NCI-H774 (cell line): ENCODE measurements at regions not wholly inside any gene's neighbourhood (a gene's known extent, or its start where the extent isn't known, plus 50 kb on each side); places are given as distances from the start of the nearest gene placed in this dataset.
"Not testable (repeated sequence)": the region's sequence is repeated elsewhere in the genome, so short reads cannot be mapped to it uniquely, and the experiment has no call there.

Experiments
- DNase-seq: peaks from one replicate; lab custom pipeline; 2025; lab: John Stamatoyannopoulos, UW

- not testable (repeated sequence) for DNase-seq
Measured at GRCh38 chr1:149278156-149278555, 174.8 kb upstream of the NBPF9 start.

- DNase-seq: not testable (repeated sequence)
Measured at GRCh38 chr1:149279015-149279414, 175.7 kb upstream of the NBPF9 start.

- DNase-seq: not testable (repeated sequence)
Measured at GRCh38 chr1:149279512-149279911, 176.2 kb upstream of the NBPF9 start.

DNA sequence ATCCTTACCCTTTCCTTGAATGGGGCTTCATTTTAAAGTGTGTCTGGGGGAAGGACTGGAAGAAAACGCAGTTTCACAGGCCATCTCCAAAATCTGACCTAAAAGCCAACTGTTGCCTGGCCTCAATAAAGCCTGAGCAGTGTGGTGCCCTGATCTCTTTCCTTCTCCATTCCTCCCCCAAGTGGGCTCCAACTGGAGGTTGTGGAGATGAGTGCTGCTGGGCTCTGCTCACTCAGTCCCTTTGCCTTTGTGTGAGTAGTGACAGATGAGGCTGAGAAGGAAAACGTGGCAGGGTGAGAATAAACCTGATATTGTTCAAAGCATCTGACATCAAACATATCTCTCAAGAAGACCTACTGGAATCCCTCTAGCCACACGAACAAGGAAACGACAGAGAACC is 181.4 kb upstream of the NBPF9 start:
- DNase-seq: not testable (repeated sequence)

GRCh38 chr1:149285205-149285604 is 181.9 kb upstream of the NBPF9 start:
- DNase-seq: not testable (repeated sequence)

- not testable (repeated sequence) for DNase-seq
Measured at GRCh38 chr1:149285638-149286037, 182.3 kb upstream of the NBPF9 start.

GRCh38 chr1:149288580-149288979 is 185.2 kb upstream of the NBPF9 start:
- DNase-seq: not testable (repeated sequence)

GRCh38 chr1:149300478-149301218 is 174.2 kb upstream of the NBPF19 start:
- not testable (repeated sequence) for DNase-seq

DNA sequence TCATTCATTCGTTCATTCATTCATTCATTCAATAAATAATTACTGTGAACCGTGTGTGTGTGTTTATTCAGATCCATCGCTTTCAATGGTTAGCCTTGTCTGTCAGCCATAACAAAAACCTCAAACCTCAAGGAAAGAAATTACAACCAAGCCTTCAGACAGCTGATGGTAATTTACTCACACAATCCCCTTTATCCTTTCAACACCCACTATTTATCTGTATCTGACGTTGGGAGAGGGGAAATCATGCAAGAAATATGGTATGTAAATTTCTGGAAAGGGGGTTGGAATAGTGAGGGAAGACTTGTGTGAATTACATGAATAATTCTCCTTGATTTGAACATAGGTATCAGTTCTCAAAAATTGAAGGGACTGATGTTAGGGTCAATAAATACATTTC is 173.6 kb upstream of the NBPF19 start:
- DNase-seq: not testable (repeated sequence)

- not testable (repeated sequence) for DNase-seq
Measured at GRCh38 chr1:149304796-149305195, 170.0 kb upstream of the NBPF19 start.

- not testable (repeated sequence) for DNase-seq
Measured at GRCh38 chr1:149307640-149308039, 167.2 kb upstream of the NBPF19 start.

GRCh38 chr1:149314921-149315320 is 159.9 kb upstream of the NBPF19 start:
- not testable (repeated sequence) for DNase-seq

DNA sequence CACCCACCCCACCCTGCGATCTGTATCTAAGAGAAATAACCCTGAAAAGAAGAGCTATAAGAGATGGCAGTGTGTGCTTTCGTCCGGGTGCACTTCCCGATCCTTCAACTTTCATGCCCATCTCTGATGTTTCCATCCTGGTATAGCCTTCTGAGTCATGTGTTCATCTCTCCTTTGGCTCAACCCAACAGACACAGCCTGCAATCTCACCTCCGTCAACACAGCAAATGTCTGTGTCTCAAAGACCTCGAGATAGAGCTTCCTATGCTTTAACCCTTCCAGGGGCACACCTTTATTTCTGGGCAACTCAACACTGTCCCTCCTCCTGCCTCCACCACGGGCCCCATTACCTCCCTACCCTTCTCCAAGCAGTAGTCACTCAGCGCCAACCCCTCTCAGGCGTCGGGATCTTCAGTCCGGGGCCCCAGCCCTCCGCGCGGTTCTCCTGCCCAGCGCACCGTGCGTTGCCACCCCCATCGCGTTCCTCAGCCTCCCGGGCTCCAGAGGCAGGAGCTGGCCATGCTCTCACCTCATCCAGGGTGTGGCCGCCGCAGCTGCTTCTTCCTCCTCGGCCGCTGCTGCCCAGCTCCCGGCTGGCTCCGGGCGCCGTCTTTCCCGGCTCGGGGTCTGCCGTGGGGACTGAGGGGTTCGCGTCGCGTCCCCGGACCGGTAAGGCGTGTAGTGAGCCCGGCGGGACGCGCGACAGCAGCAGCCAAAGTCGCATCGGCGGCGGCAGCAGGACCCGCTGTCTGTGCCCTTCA is 153.7 kb upstream of the NBPF19 start:
- not testable (repeated sequence) for DNase-seq

DNA sequence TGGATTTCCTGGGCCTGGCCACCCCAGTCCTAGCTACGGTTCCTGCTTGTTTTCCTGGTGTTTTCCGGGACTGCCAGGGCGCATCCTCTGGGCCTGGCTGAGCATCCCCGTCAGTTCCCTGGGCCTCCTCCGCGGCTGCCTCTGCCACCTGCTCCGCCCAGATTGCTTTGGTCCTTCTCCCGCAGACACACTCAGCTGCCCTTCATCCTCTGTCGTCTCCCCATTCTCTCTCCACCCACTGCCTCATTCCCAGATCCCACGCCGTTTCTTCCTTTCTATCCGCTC is 153.2 kb upstream of the NBPF19 start:
- not testable (repeated sequence) for DNase-seq

DNA sequence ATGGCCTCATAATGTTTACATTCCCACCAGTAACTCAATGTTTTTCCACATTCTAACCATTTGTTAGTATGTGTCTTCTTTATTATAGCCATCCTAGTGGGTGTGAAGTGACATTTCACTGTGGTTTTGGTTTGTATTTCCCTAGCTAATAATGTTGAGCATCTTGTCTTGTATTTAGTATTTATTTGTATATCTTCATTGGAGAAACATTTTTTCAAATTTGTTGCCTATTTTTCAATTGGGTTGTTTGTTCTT is 144.8 kb upstream of the NBPF19 start:
- not testable (repeated sequence) for DNase-seq

DNA sequence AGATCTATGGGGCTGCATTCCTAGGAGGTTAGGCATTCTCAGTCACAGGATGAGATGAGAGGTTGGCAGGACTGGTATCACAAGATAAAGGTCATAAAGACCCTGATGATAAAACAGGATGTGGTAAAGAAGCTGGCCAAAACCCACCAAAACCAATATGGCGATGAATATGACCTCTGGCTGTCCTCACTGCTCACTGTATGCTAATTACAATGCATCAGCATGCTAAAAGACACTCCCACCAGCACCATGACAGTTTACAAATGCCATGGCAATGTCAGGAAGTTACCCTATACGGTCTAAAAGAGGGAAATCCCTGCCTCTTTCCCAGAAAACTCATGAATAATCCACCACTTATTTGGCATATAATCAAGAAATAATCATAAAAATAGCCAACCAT is 138.8 kb upstream of the NBPF19 start:
- DNase-seq: not testable (repeated sequence)

DNA sequence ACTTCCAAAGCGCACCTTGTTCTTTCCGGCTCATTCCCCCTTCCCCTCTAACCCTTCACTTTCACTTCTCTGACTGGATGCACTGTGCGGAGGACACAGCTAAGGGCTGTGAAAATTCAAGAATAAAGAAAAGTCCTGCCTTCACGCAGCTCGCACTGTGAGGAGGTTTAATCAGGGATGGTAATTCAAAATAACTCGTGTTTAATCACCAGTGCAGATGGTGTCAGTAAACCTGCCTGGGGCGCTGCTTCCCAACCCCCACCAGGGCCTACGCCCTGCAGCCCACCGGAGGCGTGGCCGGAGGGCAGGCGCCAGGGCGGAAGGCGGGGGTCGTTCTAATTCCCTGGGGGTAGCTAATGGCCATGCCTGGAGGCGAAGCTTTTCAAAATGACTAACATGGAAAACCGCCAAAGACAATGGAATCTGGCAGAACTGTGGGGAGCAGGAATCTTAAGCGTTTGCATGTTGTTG is 136.6 kb upstream of the NBPF19 start:
- not testable (repeated sequence) for DNase-seq

DNA sequence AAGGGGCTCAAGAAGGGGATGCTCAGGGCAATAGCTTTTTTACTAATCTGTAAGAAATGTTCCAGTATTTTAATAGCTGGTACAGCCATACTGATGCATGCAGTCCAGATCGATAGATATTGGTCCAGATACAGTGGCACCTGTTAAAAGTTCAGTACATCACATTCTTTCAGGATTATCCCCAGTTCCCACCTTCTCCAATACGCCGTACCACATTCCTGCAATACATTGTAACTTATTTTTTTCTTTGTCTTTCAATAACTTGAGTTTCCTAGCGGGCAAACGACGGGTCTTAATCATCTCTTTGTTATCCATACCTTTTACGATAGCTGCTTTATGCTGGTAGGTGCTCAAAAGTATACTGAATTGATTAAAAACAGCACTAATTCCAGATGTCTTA is 136.1 kb upstream of the NBPF19 start:
- not testable (repeated sequence) for DNase-seq

- DNase-seq: not testable (repeated sequence)
Measured at GRCh38 chr1:149349448-149349847, 125.4 kb upstream of the NBPF19 start.

GRCh38 chr1:149352205-149352604 is 122.6 kb upstream of the NBPF19 start:
- not testable (repeated sequence) for DNase-seq

DNA sequence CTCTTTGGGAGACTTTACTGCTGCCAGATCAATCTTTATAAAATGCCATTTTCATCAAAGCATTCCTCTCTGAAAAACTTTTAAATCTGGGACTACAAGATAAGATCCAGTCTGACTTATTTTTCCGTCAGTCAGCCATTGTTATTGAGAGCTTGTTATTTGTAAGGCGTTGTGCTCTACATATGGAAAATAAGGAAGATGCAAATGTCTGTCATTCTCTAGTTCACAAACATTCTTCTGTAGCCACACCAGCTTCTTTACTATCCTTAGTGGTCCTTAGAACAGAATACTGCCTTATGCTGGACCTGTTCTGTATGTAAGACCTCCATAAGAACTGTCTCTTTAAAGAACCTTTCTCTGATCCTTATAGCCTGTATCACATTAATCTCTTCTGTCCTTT is 120.3 kb upstream of the NBPF19 start:
- DNase-seq: not testable (repeated sequence)

DNA sequence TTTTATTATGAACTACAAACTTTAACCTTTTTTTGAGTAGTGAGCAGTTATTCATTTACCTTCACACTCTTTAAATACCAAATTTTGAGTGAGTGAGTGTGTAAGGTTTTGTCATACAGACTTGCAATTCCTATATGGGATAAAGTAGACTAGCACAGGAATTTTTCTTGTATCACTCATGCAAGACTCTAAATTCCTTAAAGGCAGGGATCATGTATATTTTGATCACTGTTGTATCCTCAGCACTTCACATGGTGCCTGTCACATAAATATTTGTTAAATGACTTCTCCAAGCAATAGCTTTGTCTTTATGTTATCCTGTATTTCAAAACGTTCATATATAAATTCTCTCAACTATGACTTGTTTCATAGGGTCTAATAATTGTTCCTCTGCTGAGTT is 119.1 kb upstream of the NBPF19 start:
- DNase-seq: not testable (repeated sequence)

DNA sequence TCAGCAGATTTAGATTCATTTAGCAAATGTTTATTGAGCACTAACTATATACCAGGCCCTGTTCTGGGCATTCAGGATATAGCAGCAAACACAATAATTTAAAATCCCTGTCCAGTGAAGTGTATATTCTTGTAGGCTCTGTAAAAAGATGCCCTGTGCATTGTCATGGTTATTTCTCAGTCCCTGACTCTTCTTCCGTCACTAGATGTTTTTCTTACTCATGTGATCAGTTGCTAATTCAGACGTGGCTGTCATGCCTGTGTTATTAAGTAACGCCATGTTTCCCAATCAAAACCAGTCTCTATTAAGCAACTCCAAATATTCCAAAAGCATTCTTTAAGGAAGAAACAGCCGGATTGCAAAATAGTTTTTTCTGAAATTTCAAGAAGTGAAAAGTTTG is 118.7 kb upstream of the NBPF19 start:
- DNase-seq: not testable (repeated sequence)

GRCh38 chr1:149360351-149360750 is 114.5 kb upstream of the NBPF19 start:
- DNase-seq: not testable (repeated sequence)
